Stimulated activated CD4-positive, alpha-beta T cell treated with anti-CD3 and anti-CD28 coated beads, Interleukin-15, amount 100 ng/mL, for 24 hours (primary cell): ENCODE measurements at regions not wholly inside any gene's neighbourhood (a gene's known extent, or its start where the extent isn't known, plus 50 kb on each side); places are given as distances from the start of the nearest gene placed in this dataset.
"Not testable (repeated sequence)": the region's sequence is repeated elsewhere in the genome, so short reads cannot be mapped to it uniquely, and the experiment has no call there.

Experiments
- DNase-seq: peaks from one replicate; pipeline ENCODE4 v3.0.0-alpha.2; 2020

DNA sequence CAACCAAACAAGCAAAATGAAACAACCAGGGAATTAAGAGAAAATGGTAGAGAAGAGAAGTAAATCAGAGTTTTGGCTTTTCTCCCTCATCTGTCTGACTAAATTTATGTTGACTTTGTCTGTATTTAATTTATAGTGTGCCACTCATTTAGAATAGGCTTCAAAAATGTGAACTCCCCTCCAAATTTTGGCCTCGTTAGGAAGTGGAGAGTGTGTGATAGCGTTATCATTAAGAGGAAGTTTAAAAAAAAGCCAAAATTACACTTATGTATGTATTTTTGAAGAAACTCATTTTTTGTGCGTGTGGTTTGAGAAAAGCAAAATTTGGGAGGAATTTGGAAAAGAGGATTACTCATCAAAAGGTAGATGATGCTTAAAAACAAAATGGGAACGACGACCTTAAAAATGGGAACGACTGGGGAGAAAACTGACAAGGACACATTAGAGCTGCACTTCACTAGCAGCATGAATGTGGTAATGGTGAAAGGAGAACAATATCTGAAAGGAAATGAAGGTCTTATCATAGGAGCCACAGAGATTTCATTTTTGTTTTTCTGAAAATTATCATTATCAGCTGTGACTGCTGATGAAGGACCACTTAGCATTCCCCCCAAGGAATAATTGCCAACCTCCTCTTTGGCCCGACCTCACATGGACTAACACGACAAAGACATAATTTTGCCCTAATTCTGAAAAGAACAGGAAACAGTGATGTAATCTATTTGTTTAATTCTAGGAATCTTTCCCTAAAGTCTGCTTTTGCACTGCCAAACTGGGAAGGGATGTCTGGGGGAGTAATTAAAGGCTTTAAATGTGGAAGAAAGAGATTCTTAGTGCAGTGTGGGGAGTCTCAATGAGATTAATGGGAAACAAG lies 163.2 kb upstream of the P2RY1 start:
- no peak for DNase-seq

DNA sequence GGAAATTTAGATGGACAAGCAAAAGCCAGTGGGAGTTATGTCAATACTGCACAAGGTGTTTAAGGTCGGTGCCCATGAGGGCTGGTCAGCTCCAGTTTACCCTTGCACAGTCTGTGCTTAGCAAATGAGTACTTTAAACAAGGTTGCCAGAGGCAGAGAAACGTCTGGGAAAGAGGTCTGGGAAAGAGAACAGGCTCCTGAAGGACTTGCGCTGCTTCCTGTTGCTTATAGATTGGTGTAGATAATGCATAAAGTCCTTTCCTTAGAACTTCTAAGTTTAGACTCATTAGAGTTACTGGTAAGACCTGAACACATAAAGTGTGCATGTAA lies 162.6 kb upstream of the P2RY1 start:
- DNase-seq = no peak

DNA sequence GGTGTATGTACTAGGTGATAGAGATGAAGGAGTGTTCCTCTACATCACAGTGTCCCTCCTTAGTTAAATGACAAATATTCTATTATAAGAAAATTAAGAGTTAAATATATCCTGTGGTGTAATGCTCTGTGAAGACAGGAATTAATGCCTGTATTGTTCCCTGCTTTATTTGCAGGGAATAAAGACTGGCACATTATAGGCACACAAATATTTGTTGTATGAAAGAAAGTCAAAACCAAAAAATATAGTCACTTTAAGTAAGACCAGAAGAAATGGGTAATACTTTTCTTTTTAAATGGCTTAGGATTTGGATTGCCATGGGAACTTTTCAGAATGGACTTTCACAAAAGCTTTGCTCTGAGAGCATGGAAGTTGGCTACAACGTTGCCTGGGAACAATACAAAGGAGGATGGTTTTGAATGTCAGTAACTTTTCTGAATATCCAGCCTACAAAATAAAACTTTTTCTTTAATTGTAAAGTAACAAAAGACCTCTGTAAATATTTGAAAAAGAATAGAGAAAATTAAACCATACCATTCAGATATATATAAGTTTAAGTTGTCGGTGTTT lies 158.0 kb upstream of the P2RY1 start:
- no peak for DNase-seq

DNA sequence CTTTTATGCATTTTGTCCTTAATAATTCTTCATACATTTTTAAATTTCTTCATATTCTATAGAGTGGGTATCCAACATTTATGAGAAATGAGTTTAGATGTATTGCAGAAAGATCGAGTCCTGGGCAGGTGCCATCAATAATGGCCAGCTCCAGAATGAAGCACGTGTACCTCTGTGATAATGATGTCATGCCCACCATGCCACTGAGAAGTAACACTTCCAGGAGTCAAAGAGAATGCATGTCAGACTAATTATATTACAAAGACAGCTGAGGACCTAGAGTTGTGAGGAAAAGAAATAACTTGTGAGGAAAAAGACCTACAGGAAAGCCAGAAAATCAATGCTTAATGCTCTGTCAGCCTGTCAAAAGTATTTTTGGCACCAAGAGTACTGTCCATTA lies 157.4 kb upstream of the P2RY1 start:
- DNase-seq = no peak

DNA sequence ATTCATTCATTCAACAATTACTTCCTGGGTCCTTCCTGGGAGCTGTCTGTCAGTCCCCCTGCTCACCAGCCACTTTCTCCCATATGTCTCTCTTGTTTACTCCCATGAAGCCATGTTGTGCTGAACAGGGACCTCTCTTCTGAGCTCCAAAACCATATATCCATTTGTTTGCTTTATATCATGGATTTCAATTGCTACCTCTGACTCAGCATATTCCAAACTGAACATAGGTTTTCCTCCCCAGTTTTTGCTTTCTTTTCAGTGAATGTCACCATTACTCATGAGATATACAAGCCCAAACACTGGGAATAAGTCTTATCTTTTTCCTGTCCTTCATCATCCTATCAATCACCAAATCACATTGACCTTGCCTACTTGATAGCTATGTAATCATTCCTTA lies 152.5 kb upstream of the P2RY1 start:
- DNase-seq = no peak

DNA sequence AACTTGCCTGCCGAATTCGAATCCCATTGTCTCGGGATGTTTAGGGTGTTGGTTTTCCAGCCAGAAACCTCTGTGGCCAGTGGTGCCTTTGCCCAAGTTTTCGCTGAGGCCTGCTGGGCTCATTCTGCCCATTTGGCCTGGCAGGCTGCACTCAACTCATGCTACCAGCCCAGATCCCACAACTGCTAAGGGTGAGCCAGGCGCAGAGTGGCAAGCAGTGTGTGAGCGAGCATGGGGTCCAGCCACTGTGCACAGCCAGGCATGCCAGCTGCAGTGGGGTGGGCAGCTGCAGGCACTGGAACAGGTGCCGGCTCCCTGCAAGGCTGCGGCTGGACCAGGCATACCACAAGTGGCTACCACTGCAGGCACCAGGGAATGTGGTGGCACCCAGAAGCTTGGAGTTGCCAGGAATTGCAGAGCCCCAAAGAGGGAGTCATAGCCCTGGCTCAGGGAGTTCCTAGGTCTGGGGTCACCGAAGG lies 151.4 kb upstream of the P2RY1 start:
- no peak for DNase-seq

DNA sequence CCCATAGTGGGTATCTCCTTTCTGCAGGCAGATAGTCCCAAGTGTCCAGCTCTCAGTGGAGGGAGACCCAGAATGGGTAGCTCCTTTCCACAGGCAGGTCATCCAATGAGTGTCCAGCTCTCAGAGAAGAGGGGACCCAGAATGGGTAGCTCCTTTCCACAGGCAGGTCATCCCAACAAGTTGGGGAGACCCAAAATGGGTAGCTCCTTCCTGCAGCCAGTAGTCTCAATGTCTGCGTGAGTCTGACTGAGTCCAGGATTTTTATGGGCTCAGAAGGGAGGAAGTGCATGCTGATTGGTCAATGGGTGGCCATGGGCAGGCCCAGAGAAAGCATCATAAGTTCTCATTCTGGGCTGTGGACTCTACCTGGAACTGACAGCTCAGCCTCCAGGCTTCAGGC lies 150.7 kb upstream of the P2RY1 start:
- no peak for DNase-seq

DNA sequence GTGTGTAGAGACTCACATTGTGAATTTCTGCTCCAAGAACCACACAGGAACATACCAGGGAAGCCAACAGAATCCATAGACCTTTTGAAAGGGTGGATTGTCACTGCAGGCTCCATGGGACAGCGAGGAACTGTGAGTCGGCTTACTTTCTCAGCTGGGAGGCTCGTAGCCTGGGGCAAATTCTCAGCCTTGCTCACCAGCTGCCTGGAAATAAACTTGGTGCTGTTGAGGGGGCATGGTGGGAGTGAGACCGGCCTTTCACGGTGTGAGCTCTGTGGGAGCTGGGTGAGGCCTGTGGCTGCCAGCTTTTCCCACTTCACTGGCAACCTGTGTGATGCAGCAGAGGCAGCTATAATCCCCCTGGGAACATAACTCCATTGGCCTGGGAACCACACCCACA lies 146.6 kb upstream of the P2RY1 start:
- no peak for DNase-seq

DNA sequence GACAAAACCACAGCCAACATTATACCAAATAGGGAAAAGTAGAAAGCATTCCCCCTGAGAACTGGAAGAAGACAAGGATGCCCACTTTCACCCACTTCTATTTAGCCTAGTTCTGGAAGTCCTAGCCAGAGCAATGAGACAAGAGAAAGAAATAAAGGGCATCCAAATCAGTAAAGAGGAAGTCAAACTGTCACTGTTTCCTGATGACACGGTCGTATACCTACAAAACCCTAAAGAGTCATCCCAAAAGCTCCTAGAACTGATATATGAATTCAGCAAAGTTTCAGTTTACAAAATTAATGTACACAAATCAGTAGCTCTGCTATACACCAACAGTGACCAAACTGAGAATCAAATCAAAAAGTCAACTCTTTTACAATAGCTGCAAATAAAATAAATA lies 142.6 kb upstream of the P2RY1 start:
- DNase-seq = not testable (repeated sequence)

DNA sequence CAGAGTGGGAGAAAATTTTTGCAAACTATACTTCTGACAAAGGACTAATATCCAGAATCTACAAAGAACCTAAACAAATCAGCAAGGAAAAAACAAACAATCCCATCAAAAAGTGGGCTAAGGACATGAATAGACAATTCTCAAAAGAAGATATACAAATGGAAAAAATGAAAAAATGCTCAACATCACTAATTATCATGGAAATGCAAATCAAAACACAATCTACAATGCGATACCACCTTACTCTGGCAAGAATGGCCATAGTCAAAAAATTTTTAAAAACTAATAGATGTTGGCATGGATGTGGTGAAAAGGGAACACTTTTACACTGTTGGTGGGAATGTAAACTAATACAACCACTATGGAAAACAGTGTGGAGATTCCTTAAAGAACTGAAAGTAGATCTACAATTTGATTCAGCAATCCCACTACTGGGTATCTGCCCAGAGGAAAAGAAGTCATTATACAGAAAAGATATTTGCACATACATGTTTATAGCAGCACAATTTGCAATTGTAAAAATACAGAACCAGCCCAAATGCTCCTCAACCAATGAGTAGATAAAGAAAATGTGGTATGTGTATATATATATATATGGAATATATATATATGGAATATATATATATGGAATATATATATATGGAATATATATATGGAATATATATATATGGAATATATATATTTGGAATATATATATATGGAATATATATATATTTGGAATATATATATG lies 141.2 kb upstream of the P2RY1 start:
- not testable (repeated sequence) for DNase-seq

DNA sequence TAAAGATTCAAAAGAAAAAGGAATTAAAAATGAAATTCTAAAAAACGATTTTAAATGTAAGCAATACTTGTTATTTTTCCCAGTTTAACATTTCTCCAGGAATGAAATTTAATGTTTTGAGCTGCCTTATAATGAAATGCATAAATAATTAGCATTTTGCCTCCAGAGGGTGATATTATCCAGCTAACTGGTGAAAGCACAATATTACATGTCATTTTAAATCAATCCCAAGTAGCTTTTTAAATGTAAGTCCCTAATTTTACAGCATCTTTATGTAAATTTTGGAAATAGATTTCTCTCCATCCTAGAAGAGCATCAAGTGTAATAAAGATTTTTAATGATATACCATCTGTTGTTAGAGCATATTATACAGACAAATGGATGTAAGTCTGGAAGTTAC lies 139.1 kb upstream of the P2RY1 start:
- DNase-seq = no peak

DNA sequence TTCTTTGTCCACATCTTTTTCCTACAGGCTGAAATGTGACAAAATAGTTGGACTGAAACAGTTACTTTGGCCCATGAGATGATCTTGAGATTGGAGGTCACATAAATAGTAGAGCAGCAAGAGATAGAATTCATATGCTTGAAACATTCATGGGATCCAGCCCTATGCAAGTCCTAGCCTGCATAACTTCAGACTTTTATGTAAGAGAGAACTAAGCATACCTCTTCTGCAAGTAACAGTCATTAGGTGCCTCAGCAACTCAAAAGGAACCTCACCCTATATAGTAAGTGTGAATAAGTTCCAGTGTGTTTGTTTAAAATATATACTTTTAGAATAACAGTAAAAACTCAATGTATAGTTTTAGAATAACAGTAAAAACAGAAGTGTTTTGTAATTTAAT lies 138.0 kb upstream of the P2RY1 start:
- DNase-seq = no peak

DNA sequence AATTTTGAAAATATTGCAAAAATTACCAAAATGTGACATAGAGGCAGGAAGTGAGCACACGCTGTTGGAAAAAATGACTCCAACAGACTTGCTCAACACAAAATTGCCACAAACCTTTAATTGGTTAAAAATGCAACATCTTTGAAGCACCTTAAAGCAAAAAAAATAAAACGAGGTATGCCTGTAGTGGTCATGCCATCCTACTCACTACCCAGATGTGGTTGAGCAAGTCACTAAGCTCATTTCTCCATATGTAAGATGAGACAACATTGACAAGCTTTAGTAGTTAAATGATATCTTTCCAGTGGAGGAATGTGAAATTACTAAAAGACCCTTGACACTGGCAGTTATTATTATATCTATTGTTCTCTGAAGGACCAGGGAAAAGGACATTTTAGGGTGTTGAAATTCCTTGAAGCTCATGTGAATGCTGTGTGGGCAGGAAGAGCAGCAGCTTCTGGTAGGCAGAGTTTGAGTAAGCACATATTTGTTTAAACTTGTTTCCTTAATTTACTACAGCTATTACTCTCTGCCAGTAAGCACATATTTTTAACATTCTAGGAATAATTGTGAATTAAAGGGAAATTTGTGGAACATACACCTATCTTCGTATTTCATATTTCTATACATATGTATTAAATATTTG lies 131.6 kb upstream of the P2RY1 start:
- DNase-seq = no peak

DNA sequence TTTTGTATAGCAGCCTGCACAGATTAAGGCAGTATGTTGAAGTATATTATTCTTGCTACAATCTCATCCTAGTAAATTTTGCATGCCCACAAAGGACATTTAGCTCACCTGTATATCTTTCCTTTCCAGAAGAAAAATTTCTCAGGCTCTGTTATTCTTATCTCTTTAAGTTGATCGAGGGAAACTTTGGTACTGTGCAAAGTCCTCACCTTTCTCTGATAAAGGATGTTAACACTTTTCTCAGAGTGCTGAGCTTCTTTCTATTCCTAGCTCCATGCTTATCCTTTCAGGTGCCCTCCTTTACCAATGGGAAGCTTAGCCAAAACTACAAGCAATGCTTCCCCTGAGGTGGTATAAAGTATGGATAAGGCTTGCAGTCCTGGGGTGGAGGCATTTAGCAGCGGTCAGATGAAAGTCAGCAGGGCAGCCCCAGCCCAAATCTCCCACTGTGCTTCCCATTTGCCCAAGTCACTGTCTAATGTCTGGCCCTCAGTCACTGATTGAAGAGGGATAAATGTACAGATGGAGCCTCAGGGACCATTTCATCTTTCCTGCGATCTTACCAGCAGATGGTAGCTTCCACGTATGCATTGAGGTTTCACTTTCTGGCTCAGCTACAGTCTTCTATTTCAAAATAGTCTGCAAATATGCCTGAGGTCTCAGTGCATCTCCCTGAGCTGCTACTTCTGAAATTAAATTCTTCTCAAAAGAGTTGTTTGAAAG lies 127.8 kb upstream of the P2RY1 start:
- DNase-seq = no peak

DNA sequence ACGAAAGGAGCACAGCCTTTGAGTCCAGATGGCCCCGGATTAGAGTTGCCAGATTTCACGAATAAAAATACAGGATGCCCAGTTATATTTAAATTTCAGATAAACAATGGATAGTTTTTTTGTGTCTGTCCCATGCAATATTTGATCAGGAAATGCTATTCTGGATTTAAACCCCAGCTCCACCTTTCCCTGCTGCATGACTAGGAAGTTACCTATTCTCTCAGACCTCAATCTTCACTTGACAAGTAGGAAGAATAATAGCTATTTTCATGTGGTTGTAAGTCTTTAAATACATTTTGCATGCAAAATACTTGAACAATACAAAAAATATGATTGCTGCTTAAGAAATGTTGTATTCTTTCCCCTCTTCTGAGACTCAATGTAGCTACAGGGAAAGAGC lies 125.3 kb upstream of the P2RY1 start:
- DNase-seq = no peak

DNA sequence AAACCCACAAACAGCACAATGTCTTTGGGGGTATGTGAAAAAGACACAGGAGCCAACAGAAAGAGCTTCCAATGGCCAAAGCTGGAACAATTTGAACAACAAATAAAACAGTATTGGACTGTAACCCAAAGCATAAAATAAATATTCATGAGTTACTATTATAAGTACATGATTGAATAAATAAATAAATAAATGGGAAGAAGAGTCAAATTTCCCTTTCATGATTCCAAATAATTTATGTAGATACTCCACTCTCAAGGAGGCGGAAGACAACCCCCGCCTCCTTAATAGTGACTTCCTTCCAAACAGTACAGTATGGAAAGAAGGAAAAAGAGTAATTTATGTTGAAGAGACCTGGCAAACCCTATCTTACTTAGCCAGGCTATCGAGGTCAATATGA lies 124.4 kb upstream of the P2RY1 start:
- no peak for DNase-seq

DNA sequence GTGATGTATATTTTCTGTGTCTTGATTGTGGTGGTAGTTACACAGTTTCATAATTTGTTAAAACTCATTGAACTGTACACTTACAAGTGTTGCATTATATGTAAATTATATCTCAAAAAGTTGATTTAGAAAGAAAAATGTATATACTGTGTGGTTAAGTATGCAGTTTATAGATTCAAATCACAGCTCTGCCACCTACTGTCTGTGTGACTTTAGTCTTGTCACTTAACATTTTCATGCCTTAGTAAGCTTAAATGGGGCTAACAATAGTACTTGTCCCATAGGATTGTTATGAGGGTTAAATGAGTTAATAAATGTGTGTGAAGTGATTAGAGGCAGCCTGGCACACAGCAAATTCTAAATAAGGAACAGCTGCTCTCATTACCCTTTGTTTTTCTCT lies 120.9 kb upstream of the P2RY1 start:
- DNase-seq = no peak

DNA sequence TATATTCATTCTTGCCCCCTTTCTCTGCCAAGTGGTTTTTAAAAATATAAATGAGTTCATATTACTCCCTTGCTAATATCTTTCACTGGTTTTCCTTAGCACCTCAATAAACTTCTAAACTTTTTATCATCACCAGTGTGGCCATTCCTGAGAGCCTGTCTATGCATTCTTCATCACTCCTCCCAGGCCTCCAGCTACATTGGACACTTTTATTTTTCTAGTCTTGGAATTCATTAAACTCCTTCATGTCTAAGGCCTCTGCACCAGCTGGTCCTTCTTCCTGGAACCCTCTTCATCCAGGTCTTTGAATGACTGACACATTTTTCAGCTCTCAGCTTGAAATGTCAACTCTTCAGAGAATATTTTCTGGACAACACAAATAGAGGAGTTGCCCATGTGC lies 120.4 kb upstream of the P2RY1 start:
- no peak for DNase-seq

DNA sequence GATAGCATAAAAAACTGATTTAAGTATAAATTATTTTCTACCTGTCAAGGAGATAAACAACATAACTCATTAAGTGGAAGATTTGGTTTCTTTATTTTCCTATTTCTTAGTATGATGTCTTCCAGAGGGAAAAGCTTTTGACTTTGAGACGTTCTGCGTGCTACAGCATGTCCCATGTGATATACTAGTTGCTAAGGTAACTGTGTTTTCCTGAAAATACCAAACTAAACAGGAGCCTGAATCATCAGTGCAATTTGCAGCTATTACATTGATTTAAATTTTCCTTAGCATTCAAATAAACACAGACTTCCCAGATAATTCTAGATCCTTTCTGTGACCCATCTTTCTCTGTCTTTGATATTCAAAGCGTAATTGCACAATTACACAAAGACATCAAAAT lies 117.7 kb upstream of the P2RY1 start:
- no peak for DNase-seq

DNA sequence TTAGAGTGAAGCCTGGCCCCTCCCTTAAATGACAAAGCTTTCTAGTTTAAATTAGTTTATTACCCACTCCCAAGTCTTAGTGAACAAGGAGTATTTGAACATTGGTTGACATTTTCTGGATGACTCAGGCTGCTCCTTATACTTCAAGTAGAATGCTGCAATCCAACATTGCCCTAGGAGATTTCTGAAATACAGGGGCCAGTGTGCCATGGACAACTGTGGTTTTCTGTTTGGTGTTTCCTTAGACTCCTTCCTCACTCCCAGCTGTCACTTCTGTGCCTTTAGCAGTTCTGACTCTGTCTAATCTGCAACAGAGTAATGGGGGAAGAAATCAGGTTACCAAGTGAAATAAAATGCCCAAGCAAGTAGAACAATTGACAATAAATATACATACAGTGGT lies 116.1 kb upstream of the P2RY1 start:
- DNase-seq = no peak

DNA sequence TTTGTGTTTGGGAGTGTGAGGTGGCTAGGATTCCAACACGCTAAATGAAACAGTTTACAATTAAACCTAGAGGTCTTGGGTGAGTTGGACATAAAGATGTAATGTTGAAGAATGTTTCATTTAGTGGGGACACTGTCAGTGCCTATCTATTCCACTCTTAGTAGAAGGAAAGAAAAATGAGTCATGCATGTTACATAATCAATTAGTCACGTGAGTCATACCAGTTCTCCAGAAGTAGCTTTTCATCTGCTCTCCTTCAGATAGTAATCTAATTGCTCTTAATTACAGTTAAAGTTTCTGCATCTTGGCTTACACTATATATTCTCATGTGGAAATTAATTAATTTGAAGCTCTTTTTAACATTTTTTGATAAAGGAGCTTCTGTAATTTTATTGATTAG lies 115.7 kb upstream of the P2RY1 start:
- no peak for DNase-seq

DNA sequence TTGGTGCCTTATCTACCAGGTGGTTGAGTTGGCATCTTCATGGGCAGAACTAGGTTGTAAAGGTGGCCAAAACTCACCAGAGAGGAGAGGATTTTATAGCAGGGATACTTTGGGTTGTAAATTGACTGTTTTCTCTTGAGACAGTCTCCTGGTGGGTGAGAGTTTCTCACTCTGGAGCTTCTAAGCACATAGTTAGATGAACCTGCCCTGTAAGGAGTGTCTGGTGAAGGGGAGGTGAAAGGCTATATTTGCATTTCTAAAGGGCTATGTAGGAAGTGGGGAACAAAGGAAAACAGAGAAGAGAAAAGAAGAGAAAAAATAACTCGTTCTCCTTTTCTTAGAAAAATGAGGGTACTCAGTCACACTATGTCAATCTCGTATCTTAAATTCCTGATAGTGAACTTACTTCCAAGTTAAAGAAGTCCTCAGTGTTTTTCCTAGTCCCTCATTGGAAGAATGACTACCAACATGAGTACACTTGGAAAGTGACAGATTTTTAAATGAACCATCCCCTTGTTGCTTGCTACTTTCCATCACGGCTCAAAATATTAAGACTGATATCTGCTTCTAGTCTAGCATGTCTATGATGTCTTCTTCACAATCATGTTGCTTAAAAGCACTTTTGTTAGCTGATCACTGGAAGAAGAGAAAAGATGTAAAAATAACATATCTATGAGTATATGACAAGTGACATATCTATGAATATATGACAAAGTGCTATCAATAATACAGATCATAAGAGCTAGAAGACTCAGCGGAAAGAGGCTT lies 113.8 kb upstream of the P2RY1 start:
- DNase-seq = no peak
